Neural progenitor cell (in vitro differentiated cells): ENCODE measurements at regions not wholly inside any gene's neighbourhood (a gene's known extent, or its start where the extent isn't known, plus 50 kb on each side); places are given as distances from the start of the nearest gene placed in this dataset.

Experiments
- CTCF ChIP-seq: fragments of 200-600 bp; sonication (generic); IDR thresholded peaks from 2 replicates; pipeline ENCODE4 v1.5.1; 2017; ENCODE audit warnings: antibody characterized with exemption, mild to moderate bottlenecking
- EZH2 ChIP-seq: fragments of 200-600 bp; sonication (generic); IDR thresholded peaks from 2 replicates; pipeline ENCODE4 v1.6.1; 2017; ENCODE audit warnings: antibody characterized with exemption, mild to moderate bottlenecking, moderate library complexity
- EZH2phosphoT487 ChIP-seq: fragments of 200-600 bp; sonication (generic); IDR thresholded peaks from 2 replicates; pipeline ENCODE4 v1.6.1; 2017; ENCODE audit warnings: antibody characterized with exemption

GRCh38 chr13:105219651-105220050 lies 1315.8 kb downstream of the EFNB2 start:
- no peak for TF ChIP-seq CTCF
- TF ChIP-seq EZH2phosphoT487, result no peak
- no peak for TF ChIP-seq EZH2
